NCI-H1436 (cell line): ENCODE measurements at regions not wholly inside any gene's neighbourhood (a gene's known extent, or its start where the extent isn't known, plus 50 kb on each side); places are given as distances from the start of the nearest gene placed in this dataset.
A peak's percentile ranks its signal among the peaks of the same experiment; 100 is the strongest.
"Not testable (repeated sequence)": the region's sequence is repeated elsewhere in the genome, so short reads cannot be mapped to it uniquely, and the experiment has no call there.

ENCODE experiments used
- DNase-seq: peaks from one replicate; lab custom pipeline; 2025; lab: John Stamatoyannopoulos, UW

DNA sequence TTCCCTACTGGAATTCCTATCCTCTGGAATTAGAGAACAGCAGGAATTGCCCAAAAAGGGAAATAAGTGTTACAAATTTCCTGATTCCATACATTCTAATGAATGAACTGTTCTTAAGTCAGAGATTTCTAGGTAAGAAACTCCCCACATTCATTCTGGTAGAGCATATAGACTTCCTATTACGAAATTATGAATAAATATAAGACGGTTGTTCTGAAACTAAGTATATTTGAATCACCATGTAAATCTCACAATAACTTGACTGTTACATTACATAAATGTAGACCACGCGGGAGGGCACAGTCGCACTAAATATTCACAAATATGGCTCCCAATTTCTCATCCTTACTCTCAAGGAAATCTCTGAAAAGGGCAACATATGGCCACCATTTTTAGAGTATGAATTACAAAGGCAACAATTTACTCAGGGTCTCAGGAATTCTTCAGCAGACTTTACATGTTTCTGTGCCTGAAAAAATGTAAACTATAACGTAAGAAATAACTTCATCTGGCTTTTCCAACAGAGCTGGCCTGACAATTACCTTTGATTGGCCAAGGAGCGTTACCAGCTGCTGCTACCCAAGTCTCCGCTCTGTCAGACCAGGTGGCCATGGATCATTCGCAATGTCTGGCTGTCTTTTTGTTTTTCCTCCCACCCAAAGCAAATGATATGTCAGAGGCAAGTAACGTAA, 115.8 kb downstream of the MPP7 start:
- DNase-seq = no peak

DNA sequence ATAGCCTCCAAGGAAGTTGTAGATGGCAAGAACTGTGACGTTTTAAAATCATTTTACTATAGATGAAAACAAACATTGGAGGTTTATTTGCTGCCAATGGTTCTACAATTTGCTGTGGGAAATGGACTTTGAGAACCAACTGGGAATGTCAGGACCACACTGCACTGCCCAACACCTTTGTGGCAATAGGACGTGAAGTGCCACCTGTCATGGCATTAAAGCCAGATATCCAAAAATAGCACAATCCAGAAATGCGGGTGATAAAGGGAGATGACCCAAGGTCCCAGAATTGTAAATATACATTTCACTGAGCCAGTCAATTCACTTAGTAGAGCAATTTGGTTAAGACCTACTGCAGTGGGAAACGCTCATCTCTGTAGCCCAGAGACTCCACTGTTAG, 116.4 kb downstream of the MPP7 start:
- no peak for DNase-seq

DNA sequence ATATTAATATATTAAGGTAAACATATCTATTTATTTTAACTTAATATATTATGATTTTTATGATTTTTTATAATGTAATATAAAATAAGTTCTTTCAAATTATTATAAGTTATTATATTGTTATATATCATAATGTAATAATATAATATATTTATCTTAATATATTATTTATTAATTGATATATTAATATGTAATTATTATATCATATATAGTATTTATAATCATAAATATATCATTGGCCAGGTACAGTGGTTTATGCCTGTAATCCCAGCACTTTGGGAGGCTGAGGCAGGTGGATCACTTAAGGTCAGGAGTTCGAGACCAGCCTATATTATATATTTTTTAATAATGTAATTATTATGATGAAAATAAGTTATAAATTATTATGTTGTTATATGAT, 118.1 kb downstream of the MPP7 start:
- no peak for DNase-seq

DNA sequence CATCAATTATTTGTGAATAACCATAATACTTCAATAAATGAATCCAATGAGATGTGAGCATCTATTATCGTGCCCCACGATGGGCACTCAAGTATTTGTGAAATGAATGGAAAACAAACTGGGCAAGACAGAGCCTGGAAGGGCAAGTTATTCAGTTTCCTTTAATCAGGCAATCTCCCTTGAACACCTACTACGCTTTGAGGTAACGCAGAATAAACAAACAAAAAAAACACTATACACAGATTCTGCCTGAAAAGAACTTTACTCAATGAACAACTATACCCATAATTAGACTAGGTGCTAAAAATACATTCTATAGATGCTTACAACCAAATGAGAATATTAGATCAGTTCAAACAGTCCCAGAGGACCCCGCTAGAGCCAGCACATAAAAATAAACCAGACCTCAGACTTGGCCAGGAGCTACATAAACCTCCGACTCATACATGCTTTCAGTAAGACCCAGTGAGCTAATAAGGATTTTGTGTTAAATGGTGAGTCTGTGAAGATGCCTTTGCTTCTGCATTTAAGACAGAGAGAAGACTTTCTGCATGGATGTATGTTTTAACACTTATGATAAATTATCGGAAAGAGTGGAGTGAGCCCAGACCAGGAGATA, 121.3 kb downstream of the MPP7 start:
- DNase-seq = no peak

DNA sequence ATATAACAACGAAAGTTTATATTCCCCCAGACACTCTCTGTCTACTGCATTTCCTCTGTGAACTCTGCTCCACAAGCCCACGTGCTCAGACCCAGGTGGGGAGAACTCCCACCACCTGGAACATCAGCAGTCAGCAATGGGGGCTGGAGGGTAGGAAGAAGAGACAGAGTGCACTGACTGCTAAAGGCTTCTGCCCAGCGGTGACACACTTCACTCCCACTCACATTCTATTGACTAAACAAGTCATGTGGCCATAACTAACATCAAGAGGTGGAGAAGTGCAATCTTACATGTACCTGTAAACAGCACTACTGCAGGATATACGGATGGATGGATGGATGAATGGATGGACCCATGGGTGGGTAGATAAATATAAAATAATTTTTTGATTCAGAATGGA, 122.2 kb downstream of the MPP7 start:
- no peak for DNase-seq

DNA sequence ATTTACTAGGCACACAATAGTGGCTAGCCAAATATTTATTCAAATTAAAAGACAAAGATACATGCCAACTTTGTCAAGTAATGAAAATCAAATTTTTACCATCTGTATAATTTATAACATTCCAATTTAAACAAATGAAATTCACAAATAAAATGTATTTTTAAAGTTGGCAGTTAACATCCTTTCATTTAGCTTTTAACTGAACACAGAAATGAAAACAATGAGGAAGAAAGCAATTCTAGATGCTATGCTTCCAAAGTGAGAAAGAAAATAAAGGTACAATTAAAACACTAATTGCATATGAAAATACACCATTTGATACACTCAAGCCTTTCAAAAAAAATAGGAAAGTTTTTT, 123.1 kb downstream of the MPP7 start:
- no peak for DNase-seq

DNA sequence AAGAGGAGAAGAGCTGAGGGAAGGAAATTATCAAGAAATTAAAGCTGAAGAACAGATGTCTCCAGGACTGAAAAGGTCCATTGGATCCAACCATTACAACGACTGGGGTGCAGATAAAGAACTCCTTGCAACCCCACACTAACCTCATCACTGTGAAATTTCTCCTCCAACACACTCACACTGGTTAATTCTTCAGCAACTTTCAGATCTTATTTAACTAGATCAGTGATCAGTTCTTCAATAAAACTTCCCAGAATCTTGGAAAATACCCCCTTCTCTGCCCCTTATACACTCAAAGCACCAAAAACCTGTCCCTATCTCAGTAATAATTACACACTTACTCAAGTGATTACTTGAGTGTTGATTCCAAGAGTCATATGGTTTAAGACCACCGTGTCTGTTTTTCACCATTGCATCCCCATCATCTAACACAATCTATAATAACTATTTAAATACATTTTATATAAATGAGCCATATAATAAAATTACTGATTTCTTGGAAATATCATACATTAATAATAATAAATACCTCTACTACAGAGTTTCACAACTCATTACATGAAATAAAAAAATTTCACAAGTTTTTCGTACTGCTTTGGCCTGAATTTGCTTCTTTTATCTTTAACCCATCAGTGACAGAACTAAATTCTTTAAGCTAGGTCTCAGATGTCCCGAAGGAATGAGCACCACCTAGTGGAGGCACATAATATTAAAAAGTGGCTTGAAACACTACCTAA, 123.7 kb downstream of the MPP7 start:
- peak; percentile 34 for DNase-seq

DNA sequence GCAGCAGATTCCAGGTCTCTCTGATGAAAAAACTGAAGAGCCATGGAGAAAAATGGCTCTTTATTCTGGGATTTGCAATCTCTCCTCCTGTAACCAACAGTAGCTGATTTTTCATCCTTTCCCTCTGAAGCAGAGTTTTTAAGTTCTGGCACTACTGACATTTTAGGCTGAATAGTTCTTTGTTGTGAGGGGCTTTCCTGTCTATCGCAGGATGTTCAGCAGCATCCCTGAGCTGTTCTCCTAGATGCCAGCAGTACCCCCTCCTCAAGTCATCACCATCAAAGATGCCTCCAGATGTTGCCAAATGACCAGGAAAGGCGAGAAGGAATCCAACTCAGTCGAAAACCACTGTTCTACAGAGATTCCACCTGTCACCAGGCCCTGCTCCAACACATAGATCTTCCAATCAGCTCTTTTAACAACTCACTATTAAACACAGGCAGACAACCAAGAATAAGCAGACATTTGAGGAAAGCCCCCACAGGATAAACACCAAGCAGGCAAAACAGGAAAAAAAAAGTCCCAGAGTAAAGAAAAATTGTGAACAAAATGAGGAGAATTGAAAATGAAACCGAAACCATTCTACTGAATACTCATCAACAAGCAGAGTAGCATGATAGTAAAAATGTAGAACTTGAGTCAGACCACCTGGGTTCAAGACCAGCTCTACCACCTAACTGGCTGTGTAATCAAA, 124.8 kb downstream of the MPP7 start:
- no peak for DNase-seq

DNA sequence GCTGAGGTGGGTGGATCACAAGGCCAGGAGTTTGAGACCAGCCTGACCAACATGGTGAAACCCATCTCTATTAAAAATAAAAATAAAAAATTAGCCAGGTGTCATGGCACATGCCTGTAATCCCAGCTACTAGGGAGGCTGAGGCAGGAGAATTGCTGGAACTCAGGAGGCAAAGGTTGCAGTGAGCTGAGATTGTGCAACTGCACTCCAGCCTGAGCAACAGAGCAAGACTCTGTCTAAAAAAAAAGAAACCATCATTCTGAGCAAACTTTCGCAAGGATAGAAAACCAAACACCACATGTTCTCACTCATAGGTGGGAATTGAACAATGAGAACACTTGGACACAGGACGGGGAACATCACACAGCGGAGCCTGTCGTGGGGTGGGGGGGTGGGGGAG, 126.4 kb downstream of the MPP7 start:
- DNase-seq = not testable (repeated sequence)

DNA sequence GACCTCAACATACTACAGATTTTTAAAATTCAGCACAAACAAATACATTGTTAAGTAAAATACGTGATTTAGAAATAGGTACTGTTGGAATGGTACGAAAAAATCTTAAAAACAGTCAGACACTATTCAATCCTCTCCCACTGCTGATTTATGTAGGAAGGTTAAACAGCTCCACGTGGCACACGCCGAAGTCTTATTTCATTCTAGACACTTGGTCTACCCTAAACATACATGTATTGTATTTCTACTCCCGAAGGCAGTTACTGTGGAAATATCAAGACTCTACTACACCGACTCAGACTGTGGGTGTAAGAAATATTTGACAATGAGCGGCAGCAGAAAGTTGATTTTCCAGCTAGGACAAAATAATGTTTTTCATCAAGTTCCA, 130.6 kb downstream of the MPP7 start:
- no peak for DNase-seq

DNA sequence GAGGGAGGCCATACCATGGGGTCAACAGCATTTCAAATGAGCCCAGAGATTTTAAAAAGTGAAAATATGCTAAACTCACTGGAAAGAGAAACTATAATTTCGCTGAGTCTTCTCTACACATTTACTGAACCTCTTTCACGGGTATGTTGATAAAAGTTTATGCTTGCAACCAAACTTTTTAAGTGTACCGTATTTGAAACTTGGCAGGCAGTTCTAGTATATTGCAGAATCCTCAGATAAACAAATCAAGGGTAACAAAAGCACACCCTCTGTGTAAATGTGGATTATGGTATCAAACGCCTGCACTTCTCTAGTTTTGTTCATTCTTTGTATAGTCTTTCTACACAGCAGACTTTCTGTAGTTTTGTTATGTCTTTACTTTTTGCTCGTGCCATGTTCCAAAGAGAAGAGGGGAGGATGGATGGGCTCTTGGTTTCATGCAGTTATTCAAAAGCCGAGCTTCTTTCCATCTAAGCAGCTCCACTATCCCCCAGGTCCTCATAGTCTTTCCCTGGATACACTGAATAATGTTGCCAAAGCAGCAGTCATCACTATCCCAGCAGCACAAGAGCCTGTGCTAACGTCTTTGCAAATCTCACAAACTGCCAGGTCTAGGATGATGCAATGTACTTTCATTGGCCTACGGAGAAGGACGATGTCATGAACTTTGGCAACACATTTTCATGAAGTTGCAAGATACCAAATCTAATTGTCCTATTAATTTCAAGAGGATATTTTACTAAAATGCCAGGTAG, 131.2 kb downstream of the MPP7 start:
- no peak for DNase-seq

DNA sequence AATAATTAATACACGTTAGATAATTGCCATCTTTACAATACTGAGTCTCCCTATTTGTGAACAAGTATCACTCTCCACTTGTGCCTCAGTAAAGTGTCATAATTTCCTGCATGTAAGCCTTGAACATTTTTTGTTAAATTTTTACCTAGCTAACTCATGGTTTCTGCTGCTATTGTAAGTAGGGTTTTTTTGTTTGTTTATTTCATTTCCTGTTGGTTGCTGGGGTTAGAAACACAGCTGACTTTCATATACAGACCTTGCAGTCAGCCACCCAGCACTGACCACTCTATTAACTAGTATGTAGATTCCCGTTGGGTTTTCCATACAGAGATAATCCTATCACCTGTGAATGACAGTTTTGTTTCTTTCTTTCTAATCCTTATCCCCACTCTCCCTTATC, 133.3 kb downstream of the MPP7 start:
- no peak for DNase-seq

DNA sequence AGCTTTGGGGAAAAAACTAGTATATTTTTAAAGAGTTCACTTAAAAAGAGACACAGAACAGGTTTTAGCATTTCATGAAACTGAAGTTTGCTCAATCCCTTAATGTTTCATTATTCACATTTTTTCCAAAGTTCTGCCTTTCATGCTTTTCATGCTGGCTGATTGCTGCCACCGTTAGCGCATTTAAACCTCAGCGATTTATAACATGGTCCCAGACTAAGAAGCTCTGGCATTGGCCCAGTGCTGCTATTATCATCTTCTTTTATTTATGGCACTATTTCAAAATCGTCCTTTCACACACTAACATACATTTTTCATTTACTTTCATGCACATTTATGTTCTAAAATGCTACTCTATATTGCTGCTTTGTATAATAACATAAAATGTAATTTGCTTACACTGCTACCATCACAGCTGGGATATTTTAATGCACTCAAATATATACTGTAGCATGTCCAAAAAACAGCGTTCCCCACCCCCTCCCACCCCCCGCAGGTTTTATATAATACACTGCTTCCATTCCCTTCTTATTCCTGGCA, 141.9 kb downstream of the MPP7 start:
- no peak for DNase-seq

DNA sequence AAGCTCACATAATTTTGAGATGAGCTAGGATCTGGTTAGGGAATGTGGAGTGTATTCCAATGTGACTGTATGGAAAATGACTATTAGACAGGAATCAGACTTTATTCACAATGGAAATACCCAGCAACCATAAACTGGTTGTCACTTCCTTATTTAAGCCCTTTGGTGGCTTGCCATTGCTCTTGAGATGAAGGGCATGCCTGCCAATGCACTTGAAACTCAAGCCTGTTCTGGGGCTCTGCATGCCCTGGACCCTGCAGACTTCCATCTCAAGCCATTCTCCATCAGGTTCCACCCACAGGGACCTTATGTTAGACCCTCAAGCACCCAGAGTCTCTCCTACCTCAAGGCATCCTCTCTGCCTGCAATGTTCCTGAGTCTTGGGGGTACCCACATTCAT, 145.5 kb downstream of the MPP7 start:
- DNase-seq = no peak

DNA sequence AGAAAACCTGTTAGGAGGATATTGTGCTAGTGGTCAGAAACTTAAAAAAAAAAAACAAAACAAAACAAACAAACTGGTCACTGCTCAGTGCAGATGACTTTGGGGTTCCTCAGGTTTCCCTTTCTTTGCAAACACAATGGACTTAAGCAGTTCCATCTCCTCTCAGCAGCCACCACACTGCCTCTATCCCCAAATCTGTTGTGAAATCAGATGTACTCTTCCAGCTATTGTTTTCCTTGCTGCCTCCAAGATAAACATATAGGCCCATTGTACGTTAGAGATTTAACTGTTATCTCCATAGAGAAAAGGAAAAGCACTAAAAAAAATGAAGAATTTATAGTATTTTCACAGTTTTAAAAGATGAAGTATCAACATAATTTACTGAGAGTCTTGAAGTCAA, 147.1 kb downstream of the MPP7 start:
- DNase-seq = no peak

DNA sequence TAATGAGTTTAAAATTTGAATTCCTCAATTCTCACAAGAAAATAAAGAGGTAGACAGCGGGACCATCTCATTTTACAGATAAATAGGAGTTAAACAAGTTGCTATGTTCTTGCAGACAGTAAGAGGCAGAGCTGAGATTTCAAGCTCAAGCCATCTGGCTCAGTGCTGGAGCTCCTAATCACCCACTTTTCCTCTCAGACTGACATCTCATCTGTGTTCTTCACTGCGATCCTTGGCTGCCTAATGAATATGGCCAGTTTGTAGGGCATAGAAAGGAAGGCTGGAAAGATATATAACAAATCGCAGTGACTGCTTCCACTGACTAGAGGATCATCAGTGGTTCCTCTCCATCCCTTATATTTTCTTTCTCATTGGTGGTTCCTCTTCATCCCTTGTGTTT, 151.2 kb downstream of the MPP7 start:
- no peak for DNase-seq

DNA sequence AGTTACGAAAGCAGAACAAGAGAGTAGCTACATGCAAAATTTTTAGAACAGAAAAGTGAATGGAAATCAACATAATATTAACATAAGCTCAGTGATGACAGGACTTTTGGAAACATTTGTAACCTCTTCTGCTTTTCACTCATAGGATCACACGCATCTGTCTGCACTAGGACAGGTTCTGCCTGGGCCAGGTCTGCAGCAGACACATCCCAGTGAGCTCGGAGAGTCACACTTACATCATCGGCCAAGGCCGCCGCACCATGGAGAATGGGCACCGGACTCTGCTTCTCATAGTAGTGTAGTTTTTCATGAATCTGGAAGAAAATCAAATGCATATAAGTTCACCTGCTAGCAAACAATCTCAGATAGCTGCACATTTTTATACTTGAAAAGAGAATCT, 150.9 kb upstream of the ODAD2 start:
- no peak for DNase-seq

DNA sequence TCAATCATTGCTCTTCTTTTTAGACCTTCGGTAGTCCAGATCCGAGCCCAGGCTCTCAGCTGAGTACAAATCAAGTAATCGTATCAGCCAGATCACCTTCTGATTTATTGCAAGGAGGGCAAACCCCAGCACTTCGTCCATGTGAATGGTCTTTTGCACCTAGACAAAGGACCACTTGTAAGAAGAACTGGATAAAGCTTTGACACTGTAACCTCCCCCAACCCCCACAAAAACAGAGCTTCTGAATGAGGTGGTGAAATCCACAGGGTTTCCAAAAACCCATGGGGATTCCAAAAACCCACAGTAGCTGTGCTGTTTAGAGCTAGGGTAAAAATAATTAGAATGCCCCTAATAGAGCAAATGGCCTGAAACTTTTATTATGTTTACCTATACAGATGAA, 148.8 kb upstream of the ODAD2 start:
- DNase-seq = no peak

DNA sequence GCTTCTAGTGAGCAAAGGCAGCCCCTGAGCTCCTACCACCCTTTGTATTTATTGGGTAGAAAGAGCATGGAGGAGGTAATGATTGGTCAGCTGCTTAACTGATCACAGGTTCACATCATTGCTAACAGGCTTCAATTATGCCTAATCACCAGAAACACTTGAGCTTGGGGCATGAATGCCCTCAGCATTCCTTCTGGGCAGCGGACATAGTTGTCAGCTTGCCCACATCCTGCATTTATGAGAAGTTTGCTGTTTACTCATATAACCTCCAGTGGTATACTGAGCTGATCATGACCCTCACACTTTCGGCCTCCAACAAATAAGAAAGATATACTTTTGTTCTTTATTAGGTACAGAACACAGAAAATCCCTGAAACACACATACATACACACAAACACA, 140.3 kb upstream of the ODAD2 start:
- no peak for DNase-seq

DNA sequence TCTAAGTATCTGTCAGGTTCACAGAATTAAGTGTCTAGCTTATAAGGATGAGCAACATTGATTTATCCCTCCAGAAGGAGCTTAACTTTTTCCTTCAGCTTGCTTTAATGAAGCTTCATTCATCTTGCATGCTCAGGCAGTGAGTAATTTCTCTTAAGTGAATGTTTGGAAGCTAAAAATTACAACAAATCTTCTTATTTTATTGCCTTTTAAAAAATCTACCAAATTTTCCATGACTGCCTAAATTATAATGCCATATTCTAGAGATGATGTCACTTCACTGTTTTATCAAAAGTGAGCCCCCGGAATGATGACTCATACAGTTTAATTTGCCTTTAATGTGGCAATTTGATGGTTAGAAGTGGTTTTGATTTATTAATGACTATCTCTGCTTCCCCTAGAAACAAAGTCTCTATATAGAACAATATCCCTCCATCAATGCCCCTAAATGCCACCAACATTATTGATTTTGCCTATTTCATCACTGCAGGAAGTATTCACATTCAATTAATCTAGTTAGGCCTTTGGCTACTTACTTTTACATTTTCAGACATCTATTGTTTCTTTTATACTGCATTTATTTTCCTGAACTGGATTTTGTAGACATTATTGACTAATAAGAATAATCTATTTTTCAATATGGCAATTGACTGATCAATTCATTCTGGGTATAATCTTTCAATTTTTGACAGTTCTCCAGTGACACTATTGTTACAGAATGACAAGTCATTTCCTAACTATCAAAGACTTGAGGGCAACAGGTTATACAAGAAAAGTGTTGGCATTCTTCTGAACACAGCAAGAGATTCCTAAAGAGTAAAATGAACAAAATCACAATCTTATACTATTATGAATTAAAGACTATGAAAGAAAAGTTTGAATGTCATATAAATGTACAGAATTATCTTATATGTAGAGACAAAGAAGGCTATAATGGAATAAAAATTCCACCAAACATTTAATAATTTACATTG, 139.3 kb upstream of the ODAD2 start:
- no peak for DNase-seq

DNA sequence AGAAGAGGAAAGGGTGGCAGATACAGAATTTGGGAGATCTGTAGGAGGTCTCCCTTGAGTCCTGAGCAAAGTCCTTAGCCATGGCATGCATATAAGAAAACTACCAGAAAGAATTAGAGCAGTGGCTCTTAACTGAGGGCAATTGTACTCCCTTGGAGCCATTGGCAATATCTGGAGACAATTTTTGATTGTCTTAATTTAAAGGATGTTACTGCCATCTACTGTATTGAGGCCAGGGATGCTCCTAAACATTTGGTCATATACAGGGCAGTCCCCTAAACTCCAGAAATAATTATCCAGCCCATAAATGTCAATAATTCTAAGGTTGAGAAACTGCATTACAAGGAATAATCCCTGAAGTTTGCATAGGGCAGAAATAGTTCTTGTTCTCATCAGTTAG, 136.4 kb upstream of the ODAD2 start:
- no peak for DNase-seq
